Caco-2 (cell line): ENCODE measurements at regions not wholly inside any gene's neighbourhood (a gene's known extent, or its start where the extent isn't known, plus 50 kb on each side); places are given as distances from the start of the nearest gene placed in this dataset.

ENCODE experiments used
- BruUV-seq: library from RNA; stranded (reverse); fragments of 400-500 nt; replicated peaks from 2 replicates; lab custom pipeline; 2021; lab: Mats Ljungman, UMichigan
- CTCF ChIA-PET: fragments of 300-600 bp; sonication (Branson Sonifier 250); formaldehyde crosslinking; loops from one replicate; lab custom pipeline; 2022; ENCODE audit warnings: antibody characterized with exemption; lab: Charles Lee
- POLR2A ChIA-PET: fragments of 300-600 bp; sonication (Branson Sonifier 250); formaldehyde crosslinking; loops from one replicate; lab custom pipeline; 2022; ENCODE audit warnings: antibody characterized with exemption; lab: Charles Lee
- DNase-seq, 2 experiments: peaks; one replicate each; pipeline versions ENCODE4 v3.0.0 to v3.0.0-alpha.2; 2020 to 2022
- H3K27me3 ChIP-seq: replicated peaks from 2 replicates; pipeline ENCODE4 v1.6.0; 2011; ENCODE audit warnings: low read length; ENCODE audit not compliant: control insufficient read depth, insufficient read depth
- H3K36me3 ChIP-seq: 2 replicates; pipeline ENCODE4 v1.5.1; 2011; ENCODE audit warnings: low read length; ENCODE audit not compliant: control insufficient read depth, insufficient read depth
- H3K4me1 ChIP-seq: fragments of 250-450 bp; sonication (Bioruptor Pico); 2 replicates; pipeline ENCODE4 v1.5.1; 2020; ENCODE audit warnings: mild to moderate bottlenecking
- H3K4me3 ChIP-seq: 2 replicates; pipeline ENCODE4 v1.5.1; 2011; ENCODE audit warnings: low read depth, mild to moderate bottlenecking, control low read depth, low read length
- H3K9me3 ChIP-seq: fragments of 250-450 bp; sonication (Bioruptor Pico); 2 replicates; pipeline ENCODE4 v1.5.1; 2020; ENCODE audit warnings: mild to moderate bottlenecking, moderate library complexity
- H3K27ac Mint-ChIP-seq: one replicate; pipeline ENCODE4 v1.8.0; 2022; ENCODE audit warnings: mixed read lengths; ENCODE audit not compliant: unreplicated experiment
- H3K27me3 Mint-ChIP-seq: one replicate; pipeline ENCODE4 v1.8.0; 2022; ENCODE audit warnings: mixed read lengths; ENCODE audit not compliant: insufficient read depth, unreplicated experiment
- H3K36me3 Mint-ChIP-seq: one replicate; pipeline ENCODE4 v1.8.0; 2022; ENCODE audit warnings: mild to moderate bottlenecking, mixed read lengths; ENCODE audit not compliant: insufficient read depth, unreplicated experiment
- H3K4me1 Mint-ChIP-seq: one replicate; pipeline ENCODE4 v1.8.0; 2022; ENCODE audit warnings: low read depth, mixed read lengths; ENCODE audit not compliant: unreplicated experiment
- H3K4me3 Mint-ChIP-seq: one replicate; pipeline ENCODE4 v1.8.0; 2022; ENCODE audit warnings: mild to moderate bottlenecking, moderate library complexity, mixed read lengths; ENCODE audit not compliant: unreplicated experiment
- H3K9me3 Mint-ChIP-seq: one replicate; pipeline ENCODE4 v1.8.0; 2022; ENCODE audit warnings: mixed read lengths; ENCODE audit not compliant: unreplicated experiment
- CTCF ChIP-seq, 2 experiments: fragments of 200-600 bp in 1 of 2; IDR thresholded peaks; 1 replicate in 1 of 2; 2 replicates in 1 of 2; pipeline versions ENCODE4 v1.5.1 to v1.8.0; 2011 to 2022; ENCODE audit warnings: antibody characterized with exemption in 1 of 2, control low read depth in 1 of 2, inconsistent platforms in 1 of 2, low read depth in 1 of 2, low read length in 1 of 2, mild to moderate bottlenecking in 1 of 2, moderate library complexity in 1 of 2; ENCODE audit not compliant: insufficient read depth in 1 of 2, severe bottlenecking in 1 of 2, unreplicated experiment in 1 of 2
- intact Hi-C: fragments of 100-400 bp; cut with micrococcal nuclease; formaldehyde crosslinking; loops from one replicate; pipeline ENCODE4 v1.10.0; 2022; ENCODE audit not compliant: unreplicated experiment

GRCh38 chr6:23021487-23021886 lies 452.1 kb downstream of the HDGFL1 start:
- no peaks in the 10 kb centered on the region for H3K36me3 Mint-ChIP-seq

GRCh38 chr6:23027281-23027680 lies 457.9 kb downstream of the HDGFL1 start:
- Mint-ChIP-seq H3K27ac (no peak overlapping the region), H3K36me3 (no peaks in the 10 kb centered on the region), H3K4me3 (no peak overlapping the region), H3K27me3 (no peaks in the 10 kb centered on the region), H3K4me1 (no peaks in the 10 kb centered on the region), H3K9me3 (peaks cover 6% of the 10 kb centered on the region)
- POLR2A ChIA-PET = no interaction called here
- intact Hi-C loops = no loop called here
- no peaks in the 10 kb centered on the region for H3K36me3 ChIP-seq
- DNase-seq = no peak
- H3K27me3 ChIP-seq = no peaks in the 10 kb centered on the region
- H3K4me1 ChIP-seq = no peaks in the 10 kb centered on the region
- H3K9me3 ChIP-seq = no peaks in the 10 kb centered on the region
- no TSS peak for BruUV-seq
- TF ChIP-seq CTCF (IDR thresholded peaks at IDR 0.05; ENCODE audit: insufficient read depth in 1 of 2, low read depth in 1 of 2, low read length in 1 of 2, severe bottlenecking in 1 of 2, unreplicated experiment in 1 of 2) = no peak
- CTCF ChIA-PET = no interaction called here
- no peak overlapping the region for H3K4me3 ChIP-seq

More at GRCh38 chr6:23021487-23021886, 452.1 kb downstream of the HDGFL1 start:
- H3K9me3 Mint-ChIP-seq = peaks cover 6% of the 10 kb centered on the region
- peaks cover 10% of the 10 kb centered on the region for H3K4me1 Mint-ChIP-seq
- no peaks in the 10 kb centered on the region for H3K27me3 ChIP-seq
- H3K27ac Mint-ChIP-seq = no peak overlapping the region
- no TSS peak for BruUV-seq
- H3K4me3 ChIP-seq = no peak overlapping the region
- H3K4me3 Mint-ChIP-seq = no peak overlapping the region
- no peaks in the 10 kb centered on the region for H3K9me3 ChIP-seq
- DNase-seq = no peak
- TF ChIP-seq CTCF (IDR thresholded peaks at IDR 0.05; ENCODE audit: insufficient read depth in 1 of 2, low read depth in 1 of 2, low read length in 1 of 2, severe bottlenecking in 1 of 2, unreplicated experiment in 1 of 2) = no peak
- CTCF ChIA-PET = no interaction called here
- H3K27me3 Mint-ChIP-seq = no peaks in the 10 kb centered on the region
- H3K36me3 ChIP-seq = no peaks in the 10 kb centered on the region
- no peaks in the 10 kb centered on the region for H3K4me1 ChIP-seq
- intact Hi-C loops = no loop called here
- POLR2A ChIA-PET = no interaction called here

GRCh38 chr6:23031986-23032385 lies 462.6 kb downstream of the HDGFL1 start:
- no TSS peak for BruUV-seq
- intact Hi-C loops = no loop called here

More at GRCh38 chr6:23031986-23032385, 462.6 kb downstream of the HDGFL1 start:
- Histone ChIP-seq H3K4me3 (no peak overlapping the region), H3K36me3 (no peaks in the 10 kb centered on the region), H3K27me3 (no peaks in the 10 kb centered on the region), H3K4me1 (no peaks in the 10 kb centered on the region), H3K9me3 (no peaks in the 10 kb centered on the region)
- ChIA-PET CTCF (no interaction called here), POLR2A (no interaction called here)
- H3K4me3 Mint-ChIP-seq = no peak overlapping the region
- H3K27me3 Mint-ChIP-seq = no peaks in the 10 kb centered on the region
- no peak overlapping the region for H3K27ac Mint-ChIP-seq
- H3K9me3 Mint-ChIP-seq = no peaks in the 10 kb centered on the region
- no peaks in the 10 kb centered on the region for H3K4me1 Mint-ChIP-seq
- TF ChIP-seq CTCF (IDR thresholded peaks at IDR 0.05; ENCODE audit: insufficient read depth in 1 of 2, low read depth in 1 of 2, low read length in 1 of 2, severe bottlenecking in 1 of 2, unreplicated experiment in 1 of 2) = no peak
- DNase-seq = no peak
- no peaks in the 10 kb centered on the region for H3K36me3 Mint-ChIP-seq
